Amniotic stem cell (primary cell): ENCODE measurements at regions not wholly inside any gene's neighbourhood (a gene's known extent, or its start where the extent isn't known, plus 50 kb on each side); places are given as distances from the start of the nearest gene placed in this dataset.
"Not testable (repeated sequence)": the region's sequence is repeated elsewhere in the genome, so short reads cannot be mapped to it uniquely, and the experiment has no call there.

Source experiments
- DNase-seq: peaks from one replicate; lab custom pipeline; 2025; lab: John Stamatoyannopoulos, UW

- no peak for DNase-seq
These were observed 53.0 kb upstream of the TNKS2 start for GRCh38 chr10:91745090-91745831.

- DNase-seq = no peak
These were observed 54.8 kb upstream of the TNKS2 start for GRCh38 chr10:91743465-91743864.

- no peak for DNase-seq
These were observed 56.0 kb upstream of the TNKS2 start for GRCh38 chr10:91742229-91742628.

- DNase-seq = no peak
These were observed 56.9 kb upstream of the TNKS2 start for GRCh38 chr10:91741356-91741755.

- DNase-seq = no peak
These were observed 57.8 kb upstream of the TNKS2 start for GRCh38 chr10:91740353-91740924.

- not testable (repeated sequence) for DNase-seq
These were observed 66.0 kb upstream of the TNKS2 start for GRCh38 chr10:91732265-91732664.

GRCh38 chr10:91729339-91729738 is 68.9 kb upstream of the TNKS2 start:
- DNase-seq = not testable (repeated sequence)

GRCh38 chr10:91726355-91726754 is 71.9 kb upstream of the TNKS2 start:
- no peak for DNase-seq

- no peak for DNase-seq
These were observed 73.3 kb upstream of the TNKS2 start for GRCh38 chr10:91724933-91725332.

- DNase-seq = no peak
These were observed 80.7 kb upstream of the PPP1R3C start for GRCh38 chr10:91713461-91714072.

GRCh38 chr10:91711885-91712680 is 79.2 kb upstream of the PPP1R3C start:
- no peak for DNase-seq

- no peak for DNase-seq
These were observed 76.5 kb upstream of the PPP1R3C start for GRCh38 chr10:91709394-91709798.

- DNase-seq = no peak
These were observed 75.4 kb upstream of the PPP1R3C start for GRCh38 chr10:91708174-91708861.

GRCh38 chr10:91707236-91707635 is 74.4 kb upstream of the PPP1R3C start:
- no peak for DNase-seq

GRCh38 chr10:91705948-91706670 is 73.2 kb upstream of the PPP1R3C start:
- no peak for DNase-seq

GRCh38 chr10:91702620-91703019 is 69.7 kb upstream of the PPP1R3C start:
- no peak for DNase-seq

- DNase-seq = peak; percentile 15
These were observed 68.0 kb upstream of the PPP1R3C start for GRCh38 chr10:91700788-91701444.

- DNase-seq = no peak
These were observed 67.4 kb upstream of the PPP1R3C start for GRCh38 chr10:91700273-91700672.

GRCh38 chr10:91698258-91698657 is 65.4 kb upstream of the PPP1R3C start:
- DNase-seq = no peak

GRCh38 chr10:91694170-91694794 is 61.4 kb upstream of the PPP1R3C start:
- DNase-seq = peak; percentile 3
